SK-N-SH treated with all-trans-retinoic acid at 6 μM for 48 hours (cell line): ENCODE measurements at regions not wholly inside any gene's neighbourhood (a gene's known extent, or its start where the extent isn't known, plus 50 kb on each side); places are given as distances from the start of the nearest gene placed in this dataset.

Experiments
- ATAC-seq: fragments of 200-7000 bp; cut with Tn5 transposase; 3 replicates; pipeline ENCODE4 v1.9.1; 2020; ENCODE audit warnings: mild to moderate bottlenecking, moderate library complexity
- ARNTL ChIP-seq: fragments of 450-650 bp; formaldehyde crosslinking; IDR thresholded peaks from 2 replicates; pipeline ENCODE4 v1.5.0; 2020; ENCODE audit warnings: low read depth, mild to moderate bottlenecking, moderate library complexity, borderline replicate concordance
- BACH2 ChIP-seq: fragments of 250-450 bp; sonication (Bioruptor Pico); IDR thresholded peaks from 2 replicates; pipeline ENCODE4 v1.9.0; 2021; ENCODE audit warnings: mild to moderate bottlenecking, borderline replicate concordance
- CSDC2 ChIP-seq: fragments of 250-450 bp; sonication (Bioruptor Pico); IDR thresholded peaks from 2 replicates; pipeline ENCODE4 v1.5.0; 2020; ENCODE audit warnings: mild to moderate bottlenecking, moderate library complexity
- CSRNP3 ChIP-seq: fragments of 250-450 bp; sonication (Bioruptor Pico); IDR thresholded peaks from 2 replicates; pipeline ENCODE4 v1.5.1; 2021; ENCODE audit warnings: mild to moderate bottlenecking, moderate library complexity
- GLIS3 ChIP-seq: fragments of 250-450 bp; sonication (Bioruptor Pico); IDR thresholded peaks from 2 replicates; pipeline ENCODE4 v1.5.0; 2020; ENCODE audit warnings: mild to moderate bottlenecking, moderate library complexity
- ISL1 ChIP-seq: fragments of 250-450 bp; sonication (Bioruptor Pico); IDR thresholded peaks from 2 replicates; pipeline ENCODE4 v2.1.2; 2022; ENCODE audit warnings: mild to moderate bottlenecking, moderate library complexity
- OSR1 ChIP-seq: fragments of 250-450 bp; sonication (Bioruptor Pico); IDR thresholded peaks from 2 replicates; pipeline ENCODE4 v1.8.0; 2022; ENCODE audit warnings: moderate library complexity, mild to moderate bottlenecking, inconsistent platforms
- PATZ1 ChIP-seq: fragments of 250-450 bp; sonication (Bioruptor Pico); IDR thresholded peaks from 2 replicates; pipeline ENCODE4 v1.8.0; 2020; ENCODE audit warnings: mild to moderate bottlenecking, moderate library complexity, borderline replicate concordance
- PPARA ChIP-seq: fragments of 250-450 bp; sonication (Bioruptor Pico); IDR thresholded peaks from 2 replicates; pipeline ENCODE4 v1.5.0; 2020; ENCODE audit warnings: mild to moderate bottlenecking, borderline replicate concordance
- RARB ChIP-seq: fragments of 250-450 bp; sonication (Bioruptor Pico); IDR thresholded peaks from 2 replicates; pipeline ENCODE4 v1.8.0; 2021; ENCODE audit warnings: mild to moderate bottlenecking, moderate library complexity
- SNAI2 ChIP-seq: fragments of 250-450 bp; sonication (Bioruptor Pico); IDR thresholded peaks from 2 replicates; pipeline ENCODE4 v1.5.0; 2020; ENCODE audit warnings: mild to moderate bottlenecking, moderate library complexity
- TCF4 ChIP-seq: fragments of 250-450 bp; sonication (Bioruptor Pico); IDR thresholded peaks from 2 replicates; pipeline ENCODE4 v1.8.0; 2021; ENCODE audit warnings: mild to moderate bottlenecking, moderate library complexity, borderline replicate concordance
- TOX ChIP-seq: fragments of 250-450 bp; sonication (Bioruptor Pico); IDR thresholded peaks from 2 replicates; pipeline ENCODE4 v1.8.0; 2021; ENCODE audit warnings: mild to moderate bottlenecking, moderate library complexity, borderline replicate concordance
- ZFP3 ChIP-seq: fragments of 250-450 bp; sonication (Bioruptor Pico); IDR thresholded peaks from 2 replicates; pipeline ENCODE4 v1.5.0; 2020; ENCODE audit warnings: mild to moderate bottlenecking, moderate library complexity
- ZFP30 ChIP-seq: fragments of 450-650 bp; formaldehyde crosslinking; IDR thresholded peaks from 2 replicates; pipeline ENCODE4 v1.5.0; 2022; ENCODE audit warnings: mild to moderate bottlenecking, moderate library complexity
- ZNF565 ChIP-seq: fragments of 450-650 bp; formaldehyde crosslinking; conservative IDR thresholded peaks from 2 replicates; pipeline ENCODE4 v1.5.0; 2020; ENCODE audit warnings: low read depth, mild to moderate bottlenecking, moderate library complexity
- ZNF70 ChIP-seq: fragments of 450-650 bp; formaldehyde crosslinking; IDR thresholded peaks from 2 replicates; pipeline ENCODE4 v1.5.0; 2020; ENCODE audit warnings: mild to moderate bottlenecking, moderate library complexity
- TF ChIP-seq, protein P1 (sequence below): fragments of 250-450 bp; sonication (Bioruptor Pico); IDR thresholded peaks from 2 replicates; pipeline ENCODE4 v1.5.0; 2020; ENCODE audit warnings: mild to moderate bottlenecking, moderate library complexity
- TF ChIP-seq, protein P2 (sequence below): fragments of 250-450 bp; sonication (Bioruptor Pico); IDR thresholded peaks from 2 replicates; pipeline ENCODE4 v1.5.1; 2020; ENCODE audit warnings: low read depth, mild to moderate bottlenecking, moderate library complexity
- TF ChIP-seq, protein P3 (sequence below): fragments of 250-450 bp; sonication (Bioruptor Pico); IDR thresholded peaks from 2 replicates; pipeline ENCODE4 v1.8.0; 2021; ENCODE audit warnings: low read depth, mild to moderate bottlenecking, moderate library complexity, borderline replicate concordance

- TF ChIP-seq, protein P1, sequence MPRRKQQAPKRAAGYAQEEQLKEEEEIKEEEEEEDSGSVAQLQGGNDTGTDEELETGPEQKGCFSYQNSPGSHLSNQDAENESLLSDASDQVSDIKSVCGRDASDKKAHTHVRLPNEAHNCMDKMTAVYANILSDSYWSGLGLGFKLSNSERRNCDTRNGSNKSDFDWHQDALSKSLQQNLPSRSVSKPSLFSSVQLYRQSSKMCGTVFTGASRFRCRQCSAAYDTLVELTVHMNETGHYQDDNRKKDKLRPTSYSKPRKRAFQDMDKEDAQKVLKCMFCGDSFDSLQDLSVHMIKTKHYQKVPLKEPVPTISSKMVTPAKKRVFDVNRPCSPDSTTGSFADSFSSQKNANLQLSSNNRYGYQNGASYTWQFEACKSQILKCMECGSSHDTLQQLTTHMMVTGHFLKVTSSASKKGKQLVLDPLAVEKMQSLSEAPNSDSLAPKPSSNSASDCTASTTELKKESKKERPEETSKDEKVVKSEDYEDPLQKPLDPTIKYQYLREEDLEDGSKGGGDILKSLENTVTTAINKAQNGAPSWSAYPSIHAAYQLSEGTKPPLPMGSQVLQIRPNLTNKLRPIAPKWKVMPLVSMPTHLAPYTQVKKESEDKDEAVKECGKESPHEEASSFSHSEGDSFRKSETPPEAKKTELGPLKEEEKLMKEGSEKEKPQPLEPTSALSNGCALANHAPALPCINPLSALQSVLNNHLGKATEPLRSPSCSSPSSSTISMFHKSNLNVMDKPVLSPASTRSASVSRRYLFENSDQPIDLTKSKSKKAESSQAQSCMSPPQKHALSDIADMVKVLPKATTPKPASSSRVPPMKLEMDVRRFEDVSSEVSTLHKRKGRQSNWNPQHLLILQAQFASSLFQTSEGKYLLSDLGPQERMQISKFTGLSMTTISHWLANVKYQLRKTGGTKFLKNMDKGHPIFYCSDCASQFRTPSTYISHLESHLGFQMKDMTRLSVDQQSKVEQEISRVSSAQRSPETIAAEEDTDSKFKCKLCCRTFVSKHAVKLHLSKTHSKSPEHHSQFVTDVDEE (CRISPR knock-in tag) = no peak
- no peak for TF ChIP-seq PPARA
- ATAC-seq = no peak
These were observed 306.6 kb downstream of the MAF start for GRCh38 chr16:79293836-79294460.

- TF ChIP-seq, protein P2, sequence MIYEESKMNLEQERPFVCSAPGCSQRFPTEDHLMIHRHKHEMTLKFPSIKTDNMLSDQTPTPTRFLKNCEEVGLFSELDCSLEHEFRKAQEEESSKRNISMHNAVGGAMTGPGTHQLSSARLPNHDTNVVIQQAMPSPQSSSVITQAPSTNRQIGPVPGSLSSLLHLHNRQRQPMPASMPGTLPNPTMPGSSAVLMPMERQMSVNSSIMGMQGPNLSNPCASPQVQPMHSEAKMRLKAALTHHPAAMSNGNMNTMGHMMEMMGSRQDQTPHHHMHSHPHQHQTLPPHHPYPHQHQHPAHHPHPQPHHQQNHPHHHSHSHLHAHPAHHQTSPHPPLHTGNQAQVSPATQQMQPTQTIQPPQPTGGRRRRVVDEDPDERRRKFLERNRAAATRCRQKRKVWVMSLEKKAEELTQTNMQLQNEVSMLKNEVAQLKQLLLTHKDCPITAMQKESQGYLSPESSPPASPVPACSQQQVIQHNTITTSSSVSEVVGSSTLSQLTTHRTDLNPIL (CRISPR knock-in tag) = no peak
- no peak for TF ChIP-seq OSR1
- no peak for TF ChIP-seq ZFP3
- TF ChIP-seq BACH2 = no peak
- TF ChIP-seq, protein P3, sequence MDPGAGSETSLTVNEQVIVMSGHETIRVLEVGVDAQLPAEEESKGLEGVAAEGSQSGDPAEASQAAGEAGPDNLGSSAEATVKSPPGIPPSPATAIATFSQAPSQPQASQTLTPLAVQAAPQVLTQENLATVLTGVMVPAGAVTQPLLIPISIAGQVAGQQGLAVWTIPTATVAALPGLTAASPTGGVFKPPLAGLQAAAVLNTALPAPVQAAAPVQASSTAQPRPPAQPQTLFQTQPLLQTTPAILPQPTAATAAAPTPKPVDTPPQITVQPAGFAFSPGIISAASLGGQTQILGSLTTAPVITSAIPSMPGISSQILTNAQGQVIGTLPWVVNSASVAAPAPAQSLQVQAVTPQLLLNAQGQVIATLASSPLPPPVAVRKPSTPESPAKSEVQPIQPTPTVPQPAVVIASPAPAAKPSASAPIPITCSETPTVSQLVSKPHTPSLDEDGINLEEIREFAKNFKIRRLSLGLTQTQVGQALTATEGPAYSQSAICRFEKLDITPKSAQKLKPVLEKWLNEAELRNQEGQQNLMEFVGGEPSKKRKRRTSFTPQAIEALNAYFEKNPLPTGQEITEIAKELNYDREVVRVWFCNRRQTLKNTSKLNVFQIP (CRISPR knock-in tag) = no peak
- TF ChIP-seq ZNF70 (CRISPR knock-in tag) = no peak
- TF ChIP-seq TCF4 = no peak
- no peak for TF ChIP-seq CSRNP3
- no peak for TF ChIP-seq SNAI2 (CRISPR knock-in tag)
- TF ChIP-seq PPARA = no peak
- TF ChIP-seq PATZ1 (CRISPR knock-in tag) = no peak
- no peak for TF ChIP-seq CSDC2 (CRISPR knock-in tag)
- TF ChIP-seq RARB (CRISPR knock-in tag) = no peak
- no peak for TF ChIP-seq TOX (CRISPR knock-in tag)
- TF ChIP-seq ZNF565 (CRISPR knock-in tag) = no peak
- TF ChIP-seq GLIS3 = no peak
- no peak for TF ChIP-seq ISL1 (CRISPR knock-in tag)
- TF ChIP-seq ZFP30 = no peak
- no peak for TF ChIP-seq ARNTL (CRISPR knock-in tag)
- no peak for ATAC-seq
These were observed 312.5 kb downstream of the MAF start for GRCh38 chr16:79288066-79288465.

DNA sequence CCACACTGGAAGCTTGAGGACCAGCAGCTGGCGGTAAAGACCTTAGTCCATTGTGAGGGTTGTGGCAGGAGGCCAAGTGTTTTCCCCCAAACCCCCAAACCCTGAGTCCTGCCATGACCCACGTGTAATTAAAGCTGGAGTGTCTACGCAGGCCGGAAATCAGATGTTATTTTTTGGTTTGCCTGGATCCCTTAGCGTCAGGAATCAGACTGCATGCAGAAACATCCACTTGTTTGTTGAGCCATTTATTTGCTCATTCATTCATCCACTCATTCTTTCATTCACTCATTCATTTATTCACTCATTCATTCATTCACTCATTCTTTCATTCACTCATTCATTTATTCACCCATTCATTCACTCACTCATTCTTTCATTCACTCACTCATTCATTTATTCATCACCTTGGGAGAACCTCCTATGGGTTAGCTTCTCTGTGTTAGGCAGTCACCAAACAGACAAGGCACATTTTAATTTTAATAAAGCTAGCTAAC, 313.1 kb downstream of the MAF start:
- no peak for ATAC-seq
- TF ChIP-seq CSDC2 (CRISPR knock-in tag) = no peak
- no peak for TF ChIP-seq BACH2
- no peak for TF ChIP-seq GLIS3
- TF ChIP-seq CSRNP3 = no peak
- no peak for TF ChIP-seq ZNF70 (CRISPR knock-in tag)
- TF ChIP-seq ISL1 (CRISPR knock-in tag) = no peak
- no peak for TF ChIP-seq PPARA
- no peak for TF ChIP-seq ZFP30
- TF ChIP-seq SNAI2 (CRISPR knock-in tag) = no peak
- no peak for TF ChIP-seq RARB (CRISPR knock-in tag)
- no peak for TF ChIP-seq ZFP3
- no peak for TF ChIP-seq ZNF565 (CRISPR knock-in tag)
- TF ChIP-seq PATZ1 (CRISPR knock-in tag) = no peak
- no peak for TF ChIP-seq TCF4
- TF ChIP-seq, protein P3 (CRISPR knock-in tag) = no peak
